Omental fat pad (tissue), 3 donors: ENCODE measurements at regions not wholly inside any gene's neighbourhood (a gene's known extent, or its start where the extent isn't known, plus 50 kb on each side); places are given as distances from the start of the nearest gene placed in this dataset.

Source experiments
- ATAC-seq: fragments of 150-250 bp; one replicate; pipeline ENCODE4 v1.9.1; 2016; ENCODE audit warnings: mild to moderate bottlenecking, moderate library complexity; ENCODE audit not compliant: low FRiP score
- DNase-seq: peaks from one replicate; pipeline ENCODE4 v3.0.0-alpha.2; 2019; ENCODE audit warnings: low spot score
- TF ChIP-seq, protein P1 (sequence below), 3 donors: fragments of 450-650 bp; IDR thresholded peaks; one replicate each; pipeline ENCODE4 v1.5.1; 2016 to 2017; ENCODE audit warnings: antibody characterized with exemption in 3 of 3, mild to moderate bottlenecking in 3 of 3, moderate library complexity in 2 of 3

- no peak for DNase-seq
- TF ChIP-seq, protein P1, sequence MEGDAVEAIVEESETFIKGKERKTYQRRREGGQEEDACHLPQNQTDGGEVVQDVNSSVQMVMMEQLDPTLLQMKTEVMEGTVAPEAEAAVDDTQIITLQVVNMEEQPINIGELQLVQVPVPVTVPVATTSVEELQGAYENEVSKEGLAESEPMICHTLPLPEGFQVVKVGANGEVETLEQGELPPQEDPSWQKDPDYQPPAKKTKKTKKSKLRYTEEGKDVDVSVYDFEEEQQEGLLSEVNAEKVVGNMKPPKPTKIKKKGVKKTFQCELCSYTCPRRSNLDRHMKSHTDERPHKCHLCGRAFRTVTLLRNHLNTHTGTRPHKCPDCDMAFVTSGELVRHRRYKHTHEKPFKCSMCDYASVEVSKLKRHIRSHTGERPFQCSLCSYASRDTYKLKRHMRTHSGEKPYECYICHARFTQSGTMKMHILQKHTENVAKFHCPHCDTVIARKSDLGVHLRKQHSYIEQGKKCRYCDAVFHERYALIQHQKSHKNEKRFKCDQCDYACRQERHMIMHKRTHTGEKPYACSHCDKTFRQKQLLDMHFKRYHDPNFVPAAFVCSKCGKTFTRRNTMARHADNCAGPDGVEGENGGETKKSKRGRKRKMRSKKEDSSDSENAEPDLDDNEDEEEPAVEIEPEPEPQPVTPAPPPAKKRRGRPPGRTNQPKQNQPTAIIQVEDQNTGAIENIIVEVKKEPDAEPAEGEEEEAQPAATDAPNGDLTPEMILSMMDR (IDR thresholded peaks at IDR 0.05): no peak
These were observed 125.5 kb upstream of the GIMD1 start for GRCh38 chr4:106494066-106494465.

DNA sequence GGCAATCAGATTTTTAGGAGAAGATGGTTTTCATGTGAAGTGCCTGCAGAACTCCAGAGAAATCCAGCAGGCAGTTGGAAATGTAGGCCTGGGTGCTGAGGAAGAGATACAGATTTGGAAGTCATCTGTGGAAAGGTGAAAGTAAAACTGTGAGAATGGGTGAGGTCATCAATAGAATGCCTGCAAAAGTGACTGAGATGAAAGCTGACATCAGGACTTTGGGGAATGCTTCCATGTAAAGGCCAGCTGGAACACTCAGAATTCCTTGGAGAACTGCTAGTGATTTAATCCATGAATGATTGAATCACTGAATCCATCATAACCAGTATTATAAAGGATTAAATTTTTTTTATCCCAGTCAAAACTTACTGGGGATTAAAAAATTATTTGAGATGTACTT lies 124.5 kb upstream of the GIMD1 start:
- ATAC-seq (no peak), DNase-seq (no peak)
- TF ChIP-seq, protein P1 (IDR thresholded peaks at IDR 0.05): no peak

More at GRCh38 chr4:106494066-106494465, 125.5 kb upstream of the GIMD1 start:
- no peak for ATAC-seq

DNA sequence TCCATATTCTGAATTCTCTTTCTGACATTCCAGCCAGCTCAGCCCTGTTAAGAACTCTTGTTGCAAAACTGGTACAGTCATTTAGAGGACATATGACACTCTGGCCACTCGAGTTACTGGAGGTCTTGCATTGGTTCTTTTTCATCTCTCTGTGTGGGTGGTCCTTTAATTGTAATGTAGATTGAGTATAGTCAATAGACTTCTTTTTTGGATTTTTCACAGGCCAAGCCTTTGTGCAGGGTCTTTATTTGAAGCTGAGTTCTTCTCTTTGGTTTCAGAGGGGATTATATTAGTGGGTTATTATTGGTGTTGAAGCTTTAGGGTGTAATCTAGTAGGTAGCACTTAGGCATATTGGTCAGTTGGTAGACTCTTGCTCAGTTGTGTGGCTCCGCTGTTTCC lies 118.0 kb upstream of the GIMD1 start:
- DNase-seq (no peak), ATAC-seq (no peak)
- TF ChIP-seq, protein P1 (IDR thresholded peaks at IDR 0.05): no peak

DNA sequence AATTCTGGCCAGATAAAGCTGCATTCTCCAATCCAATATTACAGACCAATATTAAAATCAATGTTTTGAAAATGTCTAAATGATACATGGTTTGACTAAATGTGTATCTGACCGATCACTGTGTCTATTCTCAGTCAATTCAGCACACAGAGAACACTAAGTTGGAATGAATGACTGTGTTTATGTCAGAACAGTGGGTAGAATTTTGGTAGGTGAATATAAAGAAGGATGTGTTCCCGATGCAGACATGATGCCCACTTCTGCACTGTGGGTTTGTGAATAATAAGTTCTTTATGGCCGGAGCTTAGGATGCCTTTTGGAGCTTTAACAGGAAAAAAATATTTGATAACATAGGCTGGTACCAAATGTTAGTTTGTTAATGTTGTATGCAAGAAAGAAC lies 113.2 kb upstream of the GIMD1 start:
- ATAC-seq (no peak), DNase-seq (no peak)
- TF ChIP-seq, protein P1 (IDR thresholded peaks at IDR 0.05): no peak

GRCh38 chr4:106478152-106478551 lies 109.6 kb upstream of the GIMD1 start:
- ATAC-seq (no peak), DNase-seq (no peak)
- TF ChIP-seq, protein P1 (IDR thresholded peaks at IDR 0.05): no peak

GRCh38 chr4:106476741-106477140 lies 108.2 kb upstream of the GIMD1 start:
- TF ChIP-seq, protein P1 (IDR thresholded peaks at IDR 0.05): no peak
- DNase-seq (no peak), ATAC-seq (no peak)

DNA sequence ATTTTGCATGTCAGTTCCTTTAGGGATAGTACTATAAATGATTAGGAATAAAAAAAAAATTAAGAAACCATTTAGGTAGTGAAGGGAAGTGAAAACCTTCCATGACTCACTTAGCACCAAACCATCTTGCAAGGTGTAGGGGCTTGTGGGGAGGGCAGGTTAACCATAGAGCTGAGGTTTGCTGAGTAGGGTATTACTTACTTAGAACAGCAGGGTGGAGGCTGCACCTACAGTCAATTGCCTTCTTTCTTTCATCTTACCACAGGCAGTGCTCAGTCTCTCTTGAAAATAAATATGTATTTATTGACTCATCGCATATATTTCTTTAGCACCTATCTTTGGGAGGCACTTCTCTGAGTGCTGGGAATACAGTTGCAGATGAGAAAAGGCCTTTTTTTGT lies 104.9 kb upstream of the GIMD1 start:
- DNase-seq (no peak), ATAC-seq (no peak)

More for the DNA sequence above, 104.9 kb upstream of the GIMD1 start:
- TF ChIP-seq, protein P1 (IDR thresholded peaks at IDR 0.05): no peak
